H9 (cell line): ENCODE measurements at regions not wholly inside any gene's neighbourhood (a gene's known extent, or its start where the extent isn't known, plus 50 kb on each side); places are given as distances from the start of the nearest gene placed in this dataset.

Experiments
- DNase-seq: peaks from one replicate; pipeline ENCODE4 v3.0.0-alpha.2; 2017
- H2AFZ ChIP-seq: one replicate; pipeline ENCODE4 v1.6.1; 2013; ENCODE audit warnings: mild to moderate bottlenecking, low read length, control low read depth, moderate library complexity
- H2AK5ac ChIP-seq: 2 replicates; pipeline ENCODE4 v1.6.1; 2013; ENCODE audit warnings: low read length, control low read depth, mixed read lengths; ENCODE audit not compliant: insufficient read length
- H2BK120ac ChIP-seq: one replicate; pipeline ENCODE4 v1.6.1; 2013; ENCODE audit warnings: low read depth, mild to moderate bottlenecking, low read length, control low read depth, inconsistent platforms; ENCODE audit not compliant: poor library complexity, severe bottlenecking
- H2BK12ac ChIP-seq: 2 replicates; pipeline ENCODE4 v1.6.1; 2013; ENCODE audit warnings: low read length, control low read depth, mixed read lengths, low read depth; ENCODE audit not compliant: insufficient read length
- H2BK15ac ChIP-seq: 2 replicates; pipeline ENCODE4 v1.6.1; 2013; ENCODE audit warnings: low read depth, low read length, control low read depth
- H2BK20ac ChIP-seq: one replicate; pipeline ENCODE4 v1.6.1; 2013; ENCODE audit warnings: low read depth, mild to moderate bottlenecking, low read length, control low read depth, inconsistent platforms; ENCODE audit not compliant: poor library complexity, severe bottlenecking
- H2BK5ac ChIP-seq: 2 replicates; pipeline ENCODE4 v1.6.1; 2013; ENCODE audit warnings: low read length, control low read depth, mixed read lengths; ENCODE audit not compliant: insufficient read length
- H3K14ac ChIP-seq: 2 replicates; pipeline ENCODE4 v1.6.1; 2013; ENCODE audit warnings: low read length, control low read depth; ENCODE audit not compliant: insufficient read depth
- H3K18ac ChIP-seq: 2 replicates; pipeline ENCODE4 v1.6.1; 2013; ENCODE audit warnings: low read depth, mild to moderate bottlenecking, mixed read lengths, low read length, control low read depth; ENCODE audit not compliant: insufficient read length
- H3K23ac ChIP-seq: 2 replicates; pipeline ENCODE4 v1.6.1; 2013; ENCODE audit warnings: low read length, control low read depth, mixed read lengths, low read depth; ENCODE audit not compliant: insufficient read length
- H3K23me2 ChIP-seq: 2 replicates; pipeline ENCODE4 v1.6.1; 2013; ENCODE audit warnings: low read depth, mild to moderate bottlenecking, mixed read lengths, low read length, control low read depth; ENCODE audit not compliant: insufficient read length, poor library complexity, severe bottlenecking
- H3K27ac ChIP-seq: 2 replicates; pipeline ENCODE4 v1.5.1; 2013; ENCODE audit warnings: low read length, control low read depth, mixed read lengths, low read depth; ENCODE audit not compliant: insufficient read length
- H3K27me3 ChIP-seq: 2 replicates; pipeline ENCODE4 v1.6.1; 2013; ENCODE audit warnings: low read length, control low read depth, inconsistent platforms; ENCODE audit not compliant: insufficient read depth
- H3K4ac ChIP-seq: 2 replicates; pipeline ENCODE4 v1.6.1; 2013; ENCODE audit warnings: low read depth, mild to moderate bottlenecking, control low read depth, inconsistent platforms, low read length, moderate library complexity
- H3K4me1 ChIP-seq: 2 replicates; pipeline ENCODE4 v1.6.1; 2013; ENCODE audit warnings: low read length, control low read depth, inconsistent platforms; ENCODE audit not compliant: insufficient read depth
- H3K4me2 ChIP-seq: 2 replicates; pipeline ENCODE4 v1.6.1; 2013; ENCODE audit warnings: low read length, control low read depth, mixed read lengths; ENCODE audit not compliant: insufficient read length, insufficient read depth
- H3K56ac ChIP-seq: 2 replicates; pipeline ENCODE4 v1.6.1; 2013; ENCODE audit warnings: low read depth, mild to moderate bottlenecking, mixed read lengths, low read length, control low read depth; ENCODE audit not compliant: insufficient read length
- H3K79me1 ChIP-seq: 2 replicates; pipeline ENCODE4 v1.6.1; 2013; ENCODE audit warnings: low read depth, mild to moderate bottlenecking, moderate library complexity, low read length, control low read depth, inconsistent platforms; ENCODE audit not compliant: insufficient read depth, poor library complexity, severe bottlenecking
- H3K79me2 ChIP-seq: 2 replicates; pipeline ENCODE4 v1.6.1; 2013; ENCODE audit warnings: low read length, control low read depth, inconsistent platforms; ENCODE audit not compliant: insufficient read depth
- H3K9ac ChIP-seq: 2 replicates; pipeline ENCODE4 v1.6.1; 2013; ENCODE audit warnings: low read length, control low read depth, mixed read lengths; ENCODE audit not compliant: insufficient read length; ENCODE audit errors: extremely low read depth
- H3K9me3 ChIP-seq: one replicate; pipeline ENCODE4 v1.6.1; 2013; ENCODE audit warnings: low read depth, low read length, inconsistent platforms; ENCODE audit not compliant: control insufficient read depth
- H3T11ph ChIP-seq: one replicate; pipeline ENCODE4 v1.6.1; 2013; ENCODE audit warnings: mild to moderate bottlenecking, low read length, control low read depth, inconsistent platforms
- H4K20me1 ChIP-seq: one replicate; pipeline ENCODE4 v1.6.1; 2013; ENCODE audit not compliant: control insufficient read depth, insufficient read length, insufficient read depth
- H4K5ac ChIP-seq: 2 replicates; pipeline ENCODE4 v1.6.1; 2013; ENCODE audit warnings: low read depth, mild to moderate bottlenecking, mixed read lengths, low read length, control low read depth; ENCODE audit not compliant: insufficient read length
- H4K8ac ChIP-seq: replicated peaks from 2 replicates; pipeline ENCODE4 v1.6.1; 2013; ENCODE audit warnings: low read length, control low read depth, mixed read lengths, low read depth; ENCODE audit not compliant: insufficient read length
- H4K91ac ChIP-seq: 2 replicates; pipeline ENCODE4 v1.6.1; 2013; ENCODE audit warnings: low read depth, mild to moderate bottlenecking, moderate library complexity, mixed read lengths, low read length, control low read depth; ENCODE audit not compliant: insufficient read length
- H3K27ac Mint-ChIP-seq, 3 experiments: 2 replicates in 2 of 3; 3 replicates in 1 of 3; pipeline ENCODE4 v1.8.0; 2020 to 2021; ENCODE audit warnings: mixed read lengths in 3 of 3, mild to moderate bottlenecking in 1 of 3, moderate library complexity in 1 of 3
- H3K27me3 Mint-ChIP-seq: 2 replicates; pipeline ENCODE4 v1.8.0; 2021; ENCODE audit warnings: low read depth, mild to moderate bottlenecking, moderate library complexity, mixed read lengths
- H3K36me3 Mint-ChIP-seq, 3 experiments: 2 replicates in 2 of 3; 3 replicates in 1 of 3; pipeline ENCODE4 v1.8.0; 2020 to 2021; ENCODE audit warnings: low read depth in 3 of 3, mixed read lengths in 3 of 3; ENCODE audit not compliant: insufficient read depth in 1 of 3
- H3K4me1 Mint-ChIP-seq, 2 experiments: 2 replicates each; pipeline ENCODE4 v1.8.0; 2020; ENCODE audit warnings: mixed read lengths in 2 of 2
- H3K4me3 Mint-ChIP-seq, 2 experiments: 2 replicates in 1 of 2; 3 replicates in 1 of 2; pipeline ENCODE4 v1.8.0; 2020 to 2021; ENCODE audit warnings: mild to moderate bottlenecking in 2 of 2, mixed read lengths in 2 of 2, moderate library complexity in 1 of 2
- H3K9me3 Mint-ChIP-seq, 2 experiments: 2 replicates in 1 of 2; 3 replicates in 1 of 2; pipeline ENCODE4 v1.8.0; 2020; ENCODE audit warnings: mild to moderate bottlenecking in 2 of 2, mixed read lengths in 2 of 2, moderate library complexity in 1 of 2
- whole genome bisulfite sequencing: extraction: QIAGEN DNeasy Blood & Tissue Kit; methylation state at CpG from one replicate; pipeline ENCODE4 v1.1.7; 2013; ENCODE audit warnings: missing lambda C conversion rate, low lambda C conversion rate, mixed read lengths; ENCODE audit not compliant: insufficient read length; ENCODE audit errors: extremely low coverage; 5-methylcytosine and 5-hydroxymethylcytosine counted together
- TF ChIP-seq, protein P1 (sequence below): fragments of 200-600 bp; sonication (generic); conservative IDR thresholded peaks from 3 replicates; pipeline ENCODE4 v1.8.0; 2021; ENCODE audit warnings: antibody characterized with exemption, mild to moderate bottlenecking

DNA sequence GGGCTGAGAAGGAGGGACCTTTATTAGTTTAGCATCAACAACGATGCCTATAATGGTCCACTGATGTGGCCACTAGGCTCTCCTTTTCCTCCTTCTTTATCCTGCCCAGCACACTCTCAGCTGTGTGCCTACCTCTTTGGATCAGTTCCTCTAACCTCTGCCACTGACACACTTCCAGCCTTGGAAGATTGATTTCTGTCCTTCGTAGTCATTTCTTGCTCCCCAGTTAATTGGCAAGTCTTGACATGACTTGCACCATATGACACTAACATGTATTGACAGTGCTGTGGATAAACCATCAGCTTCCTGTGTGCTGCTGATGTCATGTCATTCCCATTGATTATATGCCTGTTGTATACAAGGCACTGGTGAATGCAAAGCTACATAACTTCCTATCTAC is 90.2 kb upstream of the PLEKHG7 start:
- Histone ChIP-seq H3K23me2 (no peaks in the 10 kb centered on the region), H2BK12ac (no peak overlapping the region), H3K9ac (no peak overlapping the region), H3T11ph (no peak overlapping the region), H4K5ac (no peak overlapping the region), H3K23ac (no peak overlapping the region), H3K4me2 (no peak overlapping the region), H3K18ac (no peak overlapping the region), H3K27ac (no peak overlapping the region), H4K20me1 (no peaks in the 10 kb centered on the region), H2BK15ac (no peak overlapping the region), H2AK5ac (no peak overlapping the region), H3K79me1 (no peaks in the 10 kb centered on the region), H3K4me1 (peaks cover 2% of the 10 kb centered on the region; the same call in 1 of the 2 replicates), H2BK5ac (no peak overlapping the region), H3K27me3 (no peaks in the 10 kb centered on the region), H2AFZ (no peak overlapping the region), H2BK120ac (no peak overlapping the region), H2BK20ac (no peak overlapping the region), H3K4ac (no peak overlapping the region), H4K8ac (no peak overlapping the region), H3K14ac (no peak overlapping the region), H3K79me2 (no peaks in the 10 kb centered on the region), H3K56ac (no peak overlapping the region), H4K91ac (no peak overlapping the region), H3K9me3 (no peaks in the 10 kb centered on the region)
- Mint-ChIP-seq H3K4me3 (no peak overlapping the region), H3K36me3 (no peaks in the 10 kb centered on the region), H3K9me3 (no peaks in the 10 kb centered on the region), H3K4me1 (peaks cover 30 to 31% of the 10 kb centered on the region in 2 experiments), H3K27ac (no peak overlapping the region; a peak in 1 of 7 replicates), H3K27me3 (no peaks in the 10 kb centered on the region)
- TF ChIP-seq, protein P1, sequence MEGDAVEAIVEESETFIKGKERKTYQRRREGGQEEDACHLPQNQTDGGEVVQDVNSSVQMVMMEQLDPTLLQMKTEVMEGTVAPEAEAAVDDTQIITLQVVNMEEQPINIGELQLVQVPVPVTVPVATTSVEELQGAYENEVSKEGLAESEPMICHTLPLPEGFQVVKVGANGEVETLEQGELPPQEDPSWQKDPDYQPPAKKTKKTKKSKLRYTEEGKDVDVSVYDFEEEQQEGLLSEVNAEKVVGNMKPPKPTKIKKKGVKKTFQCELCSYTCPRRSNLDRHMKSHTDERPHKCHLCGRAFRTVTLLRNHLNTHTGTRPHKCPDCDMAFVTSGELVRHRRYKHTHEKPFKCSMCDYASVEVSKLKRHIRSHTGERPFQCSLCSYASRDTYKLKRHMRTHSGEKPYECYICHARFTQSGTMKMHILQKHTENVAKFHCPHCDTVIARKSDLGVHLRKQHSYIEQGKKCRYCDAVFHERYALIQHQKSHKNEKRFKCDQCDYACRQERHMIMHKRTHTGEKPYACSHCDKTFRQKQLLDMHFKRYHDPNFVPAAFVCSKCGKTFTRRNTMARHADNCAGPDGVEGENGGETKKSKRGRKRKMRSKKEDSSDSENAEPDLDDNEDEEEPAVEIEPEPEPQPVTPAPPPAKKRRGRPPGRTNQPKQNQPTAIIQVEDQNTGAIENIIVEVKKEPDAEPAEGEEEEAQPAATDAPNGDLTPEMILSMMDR, result no peak
- DNase-seq, result no peak
- no CpG with 5 or more reads among the region's 2 CpGs for WGBS
